ENCODE measurements at regions not wholly inside any gene's neighbourhood (a gene's known extent, or its start where the extent isn't known, plus 50 kb on each side); places are given as distances from the start of the nearest gene placed in this dataset.
"Not testable (repeated sequence)": the region's sequence is repeated elsewhere in the genome, so short reads cannot be mapped to it uniquely, and the experiment has no call there.

DNA sequence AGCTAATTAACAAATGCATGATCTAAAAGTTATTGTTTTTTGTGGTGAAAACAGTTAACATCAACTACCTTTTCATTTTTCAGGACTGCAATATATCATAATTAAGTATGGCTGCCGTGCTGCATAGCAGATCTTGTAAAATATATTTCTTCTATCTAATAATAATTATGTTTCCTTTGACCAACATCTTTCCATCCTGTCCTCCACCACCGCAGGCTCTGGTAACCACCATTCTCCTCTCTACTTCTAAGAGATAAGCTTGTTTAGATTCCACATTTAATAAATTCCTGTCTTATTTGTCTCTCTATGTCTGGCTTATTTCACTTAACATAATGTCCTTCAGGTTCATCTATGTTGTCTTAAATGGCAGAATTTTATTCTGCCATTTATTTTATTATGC lies 162.3 kb upstream of the TPTE start:
- not testable (repeated sequence) for TF ChIP-seq POLR2A, EP300 (IDR thresholded peaks at IDR 0.05)
- TF ChIP-seq, protein P1, sequence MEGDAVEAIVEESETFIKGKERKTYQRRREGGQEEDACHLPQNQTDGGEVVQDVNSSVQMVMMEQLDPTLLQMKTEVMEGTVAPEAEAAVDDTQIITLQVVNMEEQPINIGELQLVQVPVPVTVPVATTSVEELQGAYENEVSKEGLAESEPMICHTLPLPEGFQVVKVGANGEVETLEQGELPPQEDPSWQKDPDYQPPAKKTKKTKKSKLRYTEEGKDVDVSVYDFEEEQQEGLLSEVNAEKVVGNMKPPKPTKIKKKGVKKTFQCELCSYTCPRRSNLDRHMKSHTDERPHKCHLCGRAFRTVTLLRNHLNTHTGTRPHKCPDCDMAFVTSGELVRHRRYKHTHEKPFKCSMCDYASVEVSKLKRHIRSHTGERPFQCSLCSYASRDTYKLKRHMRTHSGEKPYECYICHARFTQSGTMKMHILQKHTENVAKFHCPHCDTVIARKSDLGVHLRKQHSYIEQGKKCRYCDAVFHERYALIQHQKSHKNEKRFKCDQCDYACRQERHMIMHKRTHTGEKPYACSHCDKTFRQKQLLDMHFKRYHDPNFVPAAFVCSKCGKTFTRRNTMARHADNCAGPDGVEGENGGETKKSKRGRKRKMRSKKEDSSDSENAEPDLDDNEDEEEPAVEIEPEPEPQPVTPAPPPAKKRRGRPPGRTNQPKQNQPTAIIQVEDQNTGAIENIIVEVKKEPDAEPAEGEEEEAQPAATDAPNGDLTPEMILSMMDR (IDR thresholded peaks at IDR 0.05): not testable (repeated sequence)

Data from tibial nerve (tissue), 4 donors.